ENCODE measurements at regions not wholly inside any gene's neighbourhood (a gene's known extent, or its start where the extent isn't known, plus 50 kb on each side); places are given as distances from the start of the nearest gene placed in this dataset.
A peak's percentile ranks its signal among the peaks of the same experiment; 100 is the strongest.

DNA sequence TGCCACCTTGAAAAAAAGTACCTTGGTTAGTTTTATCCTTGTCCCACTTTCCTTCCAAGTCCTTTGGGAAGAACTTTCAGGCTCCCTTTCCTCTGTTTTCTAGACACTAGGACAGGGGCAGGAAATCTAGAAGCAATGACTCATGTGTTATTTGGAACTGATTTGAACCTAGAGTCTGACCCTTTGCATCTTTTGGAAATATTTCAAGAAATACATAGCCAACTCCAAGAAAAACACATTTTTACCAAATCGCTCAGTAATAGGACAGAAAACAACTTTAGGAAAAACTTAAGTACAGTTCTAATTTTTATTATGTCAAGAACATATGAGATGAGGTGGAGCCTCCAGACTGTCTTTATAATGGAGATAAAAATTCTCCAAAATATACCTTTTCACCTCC, 292.4 kb downstream of the PTBP2 start:
- in situ Hi-C loops (cut with HindIII; ENCODE audit: low pct_ligation_motif_present, low sequenced_read_pairs) = no loop called here
- DNase-seq = peak; percentile 52
- peak overlapping the region; percentile 52 for H3K27ac ChIP-seq
- no peaks in the 10 kb centered on the region for H3K27me3 ChIP-seq (replicated peaks)
- H3K4me3 ChIP-seq (ENCODE audit: low read depth, low read length) = no peak overlapping the region
- no peaks in the 10 kb centered on the region for H3K36me3 ChIP-seq (replicated peaks)
- TF ChIP-seq, protein P1, sequence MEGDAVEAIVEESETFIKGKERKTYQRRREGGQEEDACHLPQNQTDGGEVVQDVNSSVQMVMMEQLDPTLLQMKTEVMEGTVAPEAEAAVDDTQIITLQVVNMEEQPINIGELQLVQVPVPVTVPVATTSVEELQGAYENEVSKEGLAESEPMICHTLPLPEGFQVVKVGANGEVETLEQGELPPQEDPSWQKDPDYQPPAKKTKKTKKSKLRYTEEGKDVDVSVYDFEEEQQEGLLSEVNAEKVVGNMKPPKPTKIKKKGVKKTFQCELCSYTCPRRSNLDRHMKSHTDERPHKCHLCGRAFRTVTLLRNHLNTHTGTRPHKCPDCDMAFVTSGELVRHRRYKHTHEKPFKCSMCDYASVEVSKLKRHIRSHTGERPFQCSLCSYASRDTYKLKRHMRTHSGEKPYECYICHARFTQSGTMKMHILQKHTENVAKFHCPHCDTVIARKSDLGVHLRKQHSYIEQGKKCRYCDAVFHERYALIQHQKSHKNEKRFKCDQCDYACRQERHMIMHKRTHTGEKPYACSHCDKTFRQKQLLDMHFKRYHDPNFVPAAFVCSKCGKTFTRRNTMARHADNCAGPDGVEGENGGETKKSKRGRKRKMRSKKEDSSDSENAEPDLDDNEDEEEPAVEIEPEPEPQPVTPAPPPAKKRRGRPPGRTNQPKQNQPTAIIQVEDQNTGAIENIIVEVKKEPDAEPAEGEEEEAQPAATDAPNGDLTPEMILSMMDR (IDR thresholded peaks at IDR 0.05; ENCODE audit: low read depth, low read length, missing control alignments) = no peak

DNA sequence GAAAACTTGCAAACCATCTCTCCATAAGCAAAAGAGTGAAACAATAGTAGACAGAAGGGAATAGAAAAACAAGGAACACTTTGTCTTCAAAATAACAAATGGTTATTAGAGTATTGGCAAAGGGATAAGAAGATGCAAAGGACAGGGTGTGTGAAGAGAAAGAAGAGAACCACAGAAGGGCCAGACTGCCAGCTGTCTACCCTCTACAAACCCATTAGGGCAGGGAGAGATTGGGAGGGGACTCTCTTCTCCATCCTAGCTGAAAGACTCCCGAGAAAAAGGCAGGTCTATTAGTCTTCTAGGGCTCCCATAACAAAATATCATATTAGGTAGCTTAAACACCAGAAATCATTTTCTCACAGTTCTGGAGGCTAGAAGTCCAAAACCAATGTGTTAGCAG, 292.8 kb downstream of the PTBP2 start:
- DNase-seq = no peak
- Histone ChIP-seq H3K27ac (no peak overlapping the region), H3K27me3 (replicated peaks) (no peaks in the 10 kb centered on the region), H3K36me3 (replicated peaks) (no peaks in the 10 kb centered on the region), H3K4me3 (ENCODE audit: low read depth, low read length) (no peak overlapping the region)
- TF ChIP-seq, protein P1 (IDR thresholded peaks at IDR 0.05; ENCODE audit: low read depth, low read length, missing control alignments) = no peak
- in situ Hi-C loops (cut with HindIII; ENCODE audit: low pct_ligation_motif_present, low sequenced_read_pairs) = no loop called here

DNA sequence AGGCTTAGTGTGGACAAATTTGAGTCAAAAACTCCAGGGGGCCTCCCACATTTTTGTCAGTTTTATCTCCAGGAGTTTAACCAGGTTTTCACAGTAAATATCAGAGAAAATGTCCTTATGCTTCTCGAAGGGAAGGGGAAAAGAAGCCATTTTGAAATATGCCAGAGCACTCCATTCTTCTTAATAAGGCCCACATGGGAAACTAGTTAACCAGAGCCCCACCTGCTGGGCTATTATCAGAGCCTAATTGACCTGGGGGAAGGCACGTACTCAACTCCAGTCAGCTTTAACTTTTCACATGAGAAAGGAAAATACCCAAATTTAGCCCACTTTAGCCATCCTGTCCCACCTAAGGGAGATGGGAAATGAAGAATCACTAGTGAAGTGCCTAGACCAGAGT, 296.3 kb downstream of the PTBP2 start:
- TF ChIP-seq, protein P1 (IDR thresholded peaks at IDR 0.05; ENCODE audit: low read depth, low read length, missing control alignments) = peak; percentile 14
- Histone ChIP-seq H3K4me3 (ENCODE audit: low read depth, low read length) (no peak overlapping the region), H3K36me3 (replicated peaks) (no peaks in the 10 kb centered on the region), H3K27ac (no peak overlapping the region), H3K27me3 (replicated peaks) (no peaks in the 10 kb centered on the region)
- no peak for DNase-seq
- in situ Hi-C loops (cut with HindIII; ENCODE audit: low pct_ligation_motif_present, low sequenced_read_pairs) = no loop called here
